HepG2 (cell line): ENCODE measurements at regions not wholly inside any gene's neighbourhood (a gene's known extent, or its start where the extent isn't known, plus 50 kb on each side); places are given as distances from the start of the nearest gene placed in this dataset.

Source experiments
- KAT2B ChIP-seq: fragments of 150-350 bp; IDR thresholded peaks from 2 replicates; pipeline ENCODE4 v1.6.1; 2014; ENCODE audit warnings: low read depth, low read length, borderline replicate concordance
- PRPF4 ChIP-seq: fragments of 200-400 bp; formaldehyde crosslinking; IDR thresholded peaks from 2 replicates; pipeline ENCODE4 v1.6.1; 2016; ENCODE audit warnings: low read length, low read depth; ENCODE audit not compliant: poor library complexity, severe bottlenecking
- RAD51 ChIP-seq: fragments of 450-650 bp; IDR thresholded peaks from 2 replicates; pipeline ENCODE4 v1.6.1; 2016; ENCODE audit warnings: borderline replicate concordance
- USF2 ChIP-seq, 2 experiments: sonication (generic) in 1 of 2; formaldehyde crosslinking in 1 of 2; IDR thresholded peaks; 2 replicates each; pipeline versions ENCODE4 v1.5.1 to v1.6.1; 2011 to 2020; ENCODE audit warnings: borderline replicate concordance in 1 of 2, low read depth in 1 of 2, low read length in 1 of 2, mild to moderate bottlenecking in 1 of 2, missing genetic modification reagents in 1 of 2, moderate library complexity in 1 of 2
- ZBTB38 ChIP-seq: sonication (generic); formaldehyde crosslinking; IDR thresholded peaks from 2 replicates; pipeline ENCODE4 v1.5.1; 2020; ENCODE audit warnings: mild to moderate bottlenecking, missing genetic modification reagents
- ZBTB40 ChIP-seq, 2 experiments: fragments of 450-650 bp in 1 of 2; sonication (generic) in 1 of 2; formaldehyde crosslinking in 1 of 2; IDR thresholded peaks; 2 replicates each; pipeline versions ENCODE4 v1.6.1 to v1.8.0; 2016 to 2022; ENCODE audit warnings: antibody characterized with exemption in 1 of 2, mild to moderate bottlenecking in 1 of 2, missing genetic modification reagents in 1 of 2

- TF ChIP-seq ZBTB40 (IDR thresholded peaks at IDR 0.05): peak; percentile 77
- TF ChIP-seq ZBTB40 (CRISPR knock-in tag; IDR thresholded peaks at IDR 0.05): peak; percentile 99
- no peak for TF ChIP-seq PRPF4
- TF ChIP-seq RAD51: no peak
- peak; percentile 26; the same call in 1 of the 2 replicates for TF ChIP-seq KAT2B
- no peak for TF ChIP-seq USF2 (IDR thresholded peaks at IDR 0.05; ENCODE audit: low read depth, low read length)
- TF ChIP-seq USF2 (CRISPR knock-in tag; IDR thresholded peaks at IDR 0.05; ENCODE audit: borderline replicate concordance): no peak
- peak; percentile 56; the same call in 1 of the 2 replicates for TF ChIP-seq ZBTB38 (CRISPR knock-in tag)
Measured at GRCh38 chr7:344608-344994, 54.6 kb downstream of the FOXL3 start (continued).
